Naive thymus-derived CD4-positive, alpha-beta T cell (primary cell): ENCODE measurements at regions not wholly inside any gene's neighbourhood (a gene's known extent, or its start where the extent isn't known, plus 50 kb on each side); places are given as distances from the start of the nearest gene placed in this dataset.

Source experiments
- ATAC-seq: fragments of 150-1000 bp; cut with Tn5 transposase; 2 replicates; pipeline ENCODE4 v1.10.0; 2021; ENCODE audit warnings: mild to moderate bottlenecking, moderate library complexity
- CTCF ChIA-PET: fragments of 350-600 bp; sonication (Branson Sonifier 250); formaldehyde crosslinking; loops from one replicate; lab custom pipeline; 2021; ENCODE audit warnings: antibody characterized with exemption; lab: Charles Lee
- POLR2A ChIA-PET: fragments of 350-600 bp; sonication (Branson Sonifier 250); formaldehyde crosslinking; loops from one replicate; lab custom pipeline; 2021; ENCODE audit warnings: antibody characterized with exemption, inconsistent platforms; lab: Charles Lee
- DNase-seq, 9 donors: peaks; one replicate each; pipeline versions ENCODE4 v3.0.0 to v3.0.0-alpha.2; 2020 to 2022; ENCODE audit warnings: mixed read lengths in 1 of 9
- H3K27ac ChIP-seq: one replicate; pipeline ENCODE4 v1.7.0; 2013; ENCODE audit warnings: mild to moderate bottlenecking, low read depth, low read length, moderate library complexity
- H3K27me3 ChIP-seq, 2 donors: one replicate each; pipeline ENCODE4 v1.7.0; 2013; ENCODE audit warnings: low read length in 2 of 2, mild to moderate bottlenecking in 2 of 2, moderate library complexity in 2 of 2; ENCODE audit not compliant: control insufficient read depth in 2 of 2, insufficient read depth in 2 of 2
- H3K36me3 ChIP-seq, 3 experiments: 1 replicate in 2 of 3; 2 replicates in 1 of 3; pipeline ENCODE4 v1.7.0; 2013; ENCODE audit warnings: low read length in 3 of 3, mild to moderate bottlenecking in 3 of 3, moderate library complexity in 1 of 3; ENCODE audit not compliant: insufficient read depth in 3 of 3, control insufficient read depth in 2 of 3
- H3K4me1 ChIP-seq, 2 donors: one replicate each; pipeline ENCODE4 v1.7.0; 2013; ENCODE audit warnings: low read length in 2 of 2, mild to moderate bottlenecking in 2 of 2, moderate library complexity in 1 of 2; ENCODE audit not compliant: control insufficient read depth in 2 of 2, insufficient read depth in 2 of 2
- H3K4me3 ChIP-seq: 2 replicates; pipeline ENCODE4 v1.7.0; 2013; ENCODE audit warnings: mild to moderate bottlenecking, low read length
- H3K9me3 ChIP-seq, 3 experiments: 1 replicate in 2 of 3; 2 replicates in 1 of 3; pipeline ENCODE4 v1.7.0; 2013; ENCODE audit warnings: low read length in 3 of 3; ENCODE audit not compliant: control insufficient read depth in 2 of 3
- H3K27ac Mint-ChIP-seq, 9 donors: one replicate each; pipeline ENCODE4 v1.8.0; 2020 to 2022; ENCODE audit warnings: mixed read lengths in 9 of 9, mild to moderate bottlenecking in 8 of 9, moderate library complexity in 5 of 9, inconsistent platforms in 2 of 9
- H3K27me3 Mint-ChIP-seq, 5 donors: one replicate each; pipeline ENCODE4 v1.8.0; 2021 to 2022; ENCODE audit warnings: mixed read lengths in 5 of 5, mild to moderate bottlenecking in 1 of 5
- H3K36me3 Mint-ChIP-seq, 5 donors: one replicate each; pipeline ENCODE4 v1.8.0; 2020 to 2022; ENCODE audit warnings: mixed read lengths in 5 of 5, mild to moderate bottlenecking in 3 of 5, inconsistent platforms in 1 of 5
- H3K4me1 Mint-ChIP-seq, 7 donors: one replicate each; pipeline ENCODE4 v1.8.0; 2020 to 2022; ENCODE audit warnings: mixed read lengths in 7 of 7, mild to moderate bottlenecking in 3 of 7, inconsistent platforms in 1 of 7
- H3K4me3 Mint-ChIP-seq, 10 donors: one replicate each; pipeline ENCODE4 v1.8.0; 2020 to 2022; ENCODE audit warnings: mild to moderate bottlenecking in 10 of 10, mixed read lengths in 10 of 10, moderate library complexity in 6 of 10, inconsistent platforms in 2 of 10
- H3K9me3 Mint-ChIP-seq, 11 donors: one replicate each; pipeline ENCODE4 v1.8.0; 2020 to 2022; ENCODE audit warnings: mixed read lengths in 11 of 11, mild to moderate bottlenecking in 4 of 11, inconsistent platforms in 1 of 11, moderate library complexity in 1 of 11
- intact Hi-C, 2 donors: fragments of 100-400 bp; cut with micrococcal nuclease; formaldehyde crosslinking; loops; one replicate each; pipeline ENCODE4 v1.15.1; 2023

DNA sequence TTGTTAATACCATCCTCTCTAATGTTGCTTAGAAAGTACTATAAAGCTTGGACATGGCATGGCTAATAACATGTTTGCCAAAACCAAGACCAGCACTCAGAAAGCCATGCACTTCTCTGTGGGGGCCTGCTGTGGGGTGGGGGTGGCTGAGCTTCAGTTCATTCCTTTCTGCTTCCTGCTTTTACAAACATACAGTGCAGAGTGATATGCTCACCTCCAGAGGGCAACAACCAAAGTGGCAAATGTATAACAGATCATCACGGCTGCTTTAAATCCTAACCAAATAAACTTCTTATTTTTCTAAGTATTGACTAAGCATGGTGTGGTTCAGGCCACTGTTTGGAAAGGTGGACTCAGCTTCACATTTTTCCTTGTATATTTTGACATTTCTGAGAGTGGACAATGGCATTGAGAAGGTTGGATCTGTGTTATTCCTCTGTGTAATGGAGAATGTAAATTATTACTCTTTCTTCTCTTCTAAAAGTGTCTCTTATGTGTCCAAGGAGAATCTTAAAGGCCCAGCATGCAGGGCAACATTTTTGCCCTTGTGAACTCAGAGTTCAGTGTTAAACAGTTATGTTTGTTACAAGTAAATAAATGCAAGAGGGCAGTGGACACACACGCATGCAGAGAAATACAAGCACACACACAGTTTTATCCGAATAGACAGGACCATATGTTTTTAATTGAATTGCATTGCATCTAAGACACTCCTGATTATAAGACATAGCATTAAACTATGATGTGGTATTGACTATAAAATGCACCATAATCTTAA lies 186.1 kb downstream of the HERPUD2 start:
- peaks cover 0 to 1% (median 0%) of the 10 kb centered on the region in 11 donors for H3K9me3 Mint-ChIP-seq
- H3K36me3 Mint-ChIP-seq, result no peaks in the 10 kb centered on the region
- Histone ChIP-seq H3K27ac (no peak overlapping the region), H3K9me3 (no peaks in the 10 kb centered on the region), H3K4me1 (no peaks in the 10 kb centered on the region), H3K4me3 (no peak overlapping the region), H3K27me3 (no peaks in the 10 kb centered on the region), H3K36me3 (no peaks in the 10 kb centered on the region)
- intact Hi-C loops, result no loop called here
- POLR2A ChIA-PET, result no interaction called here
- H3K27ac Mint-ChIP-seq, result no peak overlapping the region
- no peak overlapping the region for H3K4me3 Mint-ChIP-seq
- H3K4me1 Mint-ChIP-seq, result no peaks in the 10 kb centered on the region
- CTCF ChIA-PET, result no interaction called here
- ATAC-seq, result no peak
- H3K27me3 Mint-ChIP-seq, result peaks cover 6 to 17% (median 9%) of the 10 kb centered on the region in 5 donors
- no peak for DNase-seq

DNA sequence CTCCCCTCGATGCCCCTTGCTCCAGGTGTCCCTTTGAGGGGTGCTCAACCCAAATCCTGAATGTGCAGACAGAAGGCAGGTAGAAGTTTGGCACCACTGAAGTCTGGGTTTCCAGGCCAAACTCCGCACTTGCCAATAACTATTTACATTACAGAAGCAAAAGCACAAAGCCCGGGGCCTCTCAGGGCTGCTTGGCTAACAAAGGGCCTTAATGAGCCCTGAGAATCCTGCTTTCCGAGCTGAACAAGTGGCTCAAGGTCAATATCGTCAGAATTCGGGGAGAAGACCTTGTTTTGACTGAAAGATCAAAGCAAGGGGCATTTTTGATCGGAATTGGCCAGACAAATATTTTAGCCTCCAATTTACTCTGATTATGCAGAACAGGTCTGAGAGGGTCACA lies 189.9 kb downstream of the HERPUD2 start:
- Histone ChIP-seq H3K9me3 (no peaks in the 10 kb centered on the region), H3K36me3 (no peaks in the 10 kb centered on the region), H3K4me1 (no peaks in the 10 kb centered on the region), H3K27ac (no peak overlapping the region), H3K4me3 (no peak overlapping the region), H3K27me3 (no peaks in the 10 kb centered on the region)
- H3K4me1 Mint-ChIP-seq, result no peaks in the 10 kb centered on the region
- ATAC-seq (no peak), DNase-seq (no peak)
- H3K9me3 Mint-ChIP-seq, result no peaks in the 10 kb centered on the region
- intact Hi-C loops, result no loop called here
- peaks cover 0 to 11% (median 3%) of the 10 kb centered on the region in 5 donors for H3K27me3 Mint-ChIP-seq
- H3K36me3 Mint-ChIP-seq, result no peaks in the 10 kb centered on the region
- POLR2A ChIA-PET, result no interaction called here
- CTCF ChIA-PET, result no interaction called here
- H3K27ac Mint-ChIP-seq, result no peak overlapping the region
- H3K4me3 Mint-ChIP-seq, result no peak overlapping the region

DNA sequence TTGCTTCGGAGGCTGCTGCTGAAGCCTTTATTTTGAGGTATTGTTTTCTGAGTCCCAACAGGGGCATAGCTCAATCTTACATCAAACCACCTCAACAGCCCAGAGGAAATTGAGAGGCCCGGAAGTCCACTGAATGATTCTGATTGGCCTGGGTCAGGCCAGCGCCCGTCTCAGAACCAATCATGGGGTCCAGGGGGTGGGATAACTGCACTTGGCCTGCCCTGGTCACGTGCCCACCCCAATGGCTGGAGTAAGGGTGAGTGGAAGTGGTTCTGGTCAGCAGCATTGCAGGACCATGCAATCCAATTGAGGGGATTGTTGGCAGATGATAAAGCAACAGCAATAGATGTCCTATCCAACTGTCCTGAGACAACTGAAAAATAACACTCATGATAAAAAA lies 190.6 kb downstream of the HERPUD2 start:
- ChIA-PET POLR2A (no interaction called here), CTCF (no interaction called here)
- DNase-seq, result no peak
- Mint-ChIP-seq H3K27ac (no peak overlapping the region), H3K36me3 (no peaks in the 10 kb centered on the region), H3K4me1 (no peaks in the 10 kb centered on the region), H3K27me3 (peaks cover under 1 to 5% (median 4%) of the 10 kb centered on the region in 5 donors), H3K4me3 (no peak overlapping the region), H3K9me3 (no peaks in the 10 kb centered on the region)
- intact Hi-C loops, result no loop called here
- no peaks in the 10 kb centered on the region for H3K36me3 ChIP-seq
- no peak overlapping the region for H3K4me3 ChIP-seq
- no peaks in the 10 kb centered on the region for H3K4me1 ChIP-seq
- no peaks in the 10 kb centered on the region for H3K9me3 ChIP-seq
- no peak overlapping the region for H3K27ac ChIP-seq
- ATAC-seq, result no peak
- no peaks in the 10 kb centered on the region for H3K27me3 ChIP-seq

DNA sequence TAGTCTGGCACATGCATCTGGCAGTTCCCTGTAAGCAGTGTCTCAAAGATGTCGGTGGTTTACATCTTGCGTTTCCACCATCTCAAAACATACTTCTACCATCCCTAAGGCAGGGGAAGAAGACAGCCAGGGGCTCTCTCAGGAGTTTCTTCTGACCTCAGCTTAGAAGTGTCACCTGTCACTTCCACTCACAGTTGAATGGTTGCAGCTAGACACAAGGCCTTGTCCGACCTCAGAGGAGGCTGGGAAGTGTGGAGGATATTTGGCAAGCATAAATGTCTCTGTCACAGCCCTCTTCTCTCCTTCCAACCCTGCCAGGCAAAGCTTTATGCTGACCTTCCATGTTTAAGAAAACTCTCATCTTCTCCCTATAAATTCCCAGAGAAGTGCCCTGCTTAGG lies 193.3 kb downstream of the HERPUD2 start:
- ATAC-seq, result no peak
- H3K4me3 Mint-ChIP-seq, result no peak overlapping the region
- Histone ChIP-seq H3K4me1 (no peaks in the 10 kb centered on the region), H3K27ac (no peak overlapping the region), H3K4me3 (no peak overlapping the region), H3K27me3 (no peaks in the 10 kb centered on the region), H3K9me3 (no peaks in the 10 kb centered on the region), H3K36me3 (no peaks in the 10 kb centered on the region)
- CTCF ChIA-PET, result no interaction called here
- H3K27ac Mint-ChIP-seq, result no peak overlapping the region
- peaks cover 0 to under 1% (median 0%) of the 10 kb centered on the region in 7 donors for H3K4me1 Mint-ChIP-seq
- intact Hi-C loops, result no loop called here
- H3K9me3 Mint-ChIP-seq, result peaks cover 0 to 1% (median 0%) of the 10 kb centered on the region in 11 donors
- DNase-seq, result no peak
- no peaks in the 10 kb centered on the region for H3K36me3 Mint-ChIP-seq
- POLR2A ChIA-PET, result no interaction called here
- peaks cover 10 to 19% (median 18%) of the 10 kb centered on the region in 5 donors for H3K27me3 Mint-ChIP-seq

DNA sequence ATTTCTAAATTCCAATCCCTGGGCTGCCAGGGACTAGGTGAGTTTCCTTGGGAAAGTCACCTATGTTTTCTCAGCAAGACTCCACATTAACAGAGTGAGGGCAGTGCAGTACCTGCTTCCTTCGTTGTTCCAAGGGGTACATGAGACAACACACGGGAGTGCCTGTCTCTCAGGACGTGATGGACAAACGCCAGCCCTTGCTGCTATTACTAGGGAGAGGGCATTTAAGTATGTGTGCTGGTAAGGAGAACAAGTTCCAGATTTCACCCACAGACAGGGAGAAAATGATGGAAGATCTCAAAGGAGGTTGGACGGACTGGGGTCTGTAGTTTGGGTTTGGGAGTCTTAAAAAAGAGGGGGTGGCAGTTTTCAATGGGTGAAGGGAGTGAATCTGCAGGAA lies 195.7 kb downstream of the HERPUD2 start:
- H3K27ac ChIP-seq, result no peak overlapping the region
- H3K36me3 Mint-ChIP-seq, result no peaks in the 10 kb centered on the region
- H3K36me3 ChIP-seq, result no peaks in the 10 kb centered on the region
- H3K4me1 Mint-ChIP-seq, result peaks cover 0 to 5% (median 0%) of the 10 kb centered on the region in 7 donors
- no peaks in the 10 kb centered on the region for H3K4me1 ChIP-seq
- intact Hi-C loops, result no loop called here
- no peaks in the 10 kb centered on the region for H3K9me3 ChIP-seq
- H3K27me3 ChIP-seq, result no peaks in the 10 kb centered on the region
- H3K4me3 ChIP-seq, result no peak overlapping the region
- H3K27me3 Mint-ChIP-seq, result peaks cover 10 to 19% (median 18%) of the 10 kb centered on the region in 5 donors
- peaks cover 0 to 1% (median 0%) of the 10 kb centered on the region in 11 donors for H3K9me3 Mint-ChIP-seq
- CTCF ChIA-PET, result no interaction called here
- POLR2A ChIA-PET, result no interaction called here
- ATAC-seq, result no peak
- no peak overlapping the region for H3K4me3 Mint-ChIP-seq
- H3K27ac Mint-ChIP-seq, result no peak overlapping the region
- no peak for DNase-seq

DNA sequence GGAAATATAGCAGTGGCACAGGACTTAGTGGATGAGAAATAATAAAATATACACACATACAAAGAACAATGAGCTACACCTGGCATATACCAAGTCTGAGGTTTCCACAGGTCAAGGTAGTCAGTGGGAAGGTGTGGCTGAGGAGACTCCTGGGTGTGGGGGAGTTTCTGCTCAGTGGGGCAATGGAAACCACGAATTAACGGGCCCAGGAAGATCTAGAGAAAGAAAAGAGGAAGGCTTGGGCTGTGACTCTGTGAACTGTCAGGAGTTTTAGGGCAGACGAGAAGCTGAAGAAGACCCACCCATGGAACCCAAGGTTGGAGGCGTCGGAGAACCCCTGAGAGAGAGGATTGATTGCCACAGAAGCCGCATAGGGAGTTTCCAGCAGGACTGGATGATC lies 196.5 kb downstream of the HERPUD2 start:
- intact Hi-C loops, result no loop called here
- ChIA-PET POLR2A (no interaction called here), CTCF (no interaction called here)
- no peak for DNase-seq
- peaks cover 0 to 1% (median 0%) of the 10 kb centered on the region in 11 donors for H3K9me3 Mint-ChIP-seq
- H3K4me3 ChIP-seq, result no peak overlapping the region
- no peak overlapping the region for H3K27ac ChIP-seq
- peaks cover 0 to 5% (median 0%) of the 10 kb centered on the region in 7 donors for H3K4me1 Mint-ChIP-seq
- H3K27me3 ChIP-seq, result no peaks in the 10 kb centered on the region
- H3K4me3 Mint-ChIP-seq, result no peak overlapping the region
- H3K36me3 Mint-ChIP-seq, result no peaks in the 10 kb centered on the region
- H3K9me3 ChIP-seq, result no peaks in the 10 kb centered on the region
- no peak for ATAC-seq
- H3K4me1 ChIP-seq, result no peaks in the 10 kb centered on the region
- no peaks in the 10 kb centered on the region for H3K36me3 ChIP-seq
- no peak overlapping the region for H3K27ac Mint-ChIP-seq
- peaks cover 10 to 19% (median 18%) of the 10 kb centered on the region in 5 donors for H3K27me3 Mint-ChIP-seq

DNA sequence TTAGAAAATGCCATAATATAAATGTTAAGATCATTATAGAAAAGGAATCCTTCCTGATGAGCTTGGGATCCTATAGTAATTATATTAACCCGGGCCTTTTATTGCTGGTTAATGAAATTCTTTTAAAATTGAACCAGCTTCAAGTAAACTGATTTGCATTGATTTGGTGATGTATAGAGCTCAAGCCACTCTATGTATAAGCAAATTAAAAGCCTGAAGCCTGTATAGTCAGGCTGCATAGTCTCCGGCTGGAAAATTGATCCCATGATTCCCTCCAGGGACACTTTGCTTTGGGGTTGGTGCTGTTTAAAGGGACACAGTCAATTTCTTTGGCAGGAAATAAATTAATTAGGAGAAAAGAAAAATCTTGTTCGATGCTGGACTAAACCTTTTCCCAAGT lies 199.1 kb downstream of the HERPUD2 start:
- Histone ChIP-seq H3K36me3 (no peaks in the 10 kb centered on the region), H3K4me1 (no peaks in the 10 kb centered on the region), H3K27me3 (no peaks in the 10 kb centered on the region), H3K27ac (no peak overlapping the region), H3K9me3 (no peaks in the 10 kb centered on the region), H3K4me3 (no peak overlapping the region)
- ATAC-seq (no peak), DNase-seq (no peak)
- H3K36me3 Mint-ChIP-seq, result no peaks in the 10 kb centered on the region
- no peak overlapping the region for H3K4me3 Mint-ChIP-seq
- H3K27me3 Mint-ChIP-seq, result peaks cover 10 to 22% (median 18%) of the 10 kb centered on the region in 5 donors
- CTCF ChIA-PET, result no interaction called here
- H3K27ac Mint-ChIP-seq, result no peak overlapping the region
- H3K4me1 Mint-ChIP-seq, result peaks cover 0 to 5% (median 0%) of the 10 kb centered on the region in 7 donors
- POLR2A ChIA-PET, result no interaction called here
- intact Hi-C loops, result no loop called here
- H3K9me3 Mint-ChIP-seq, result peaks cover 0 to 1% (median 0%) of the 10 kb centered on the region in 11 donors
